Retina (tissue), 1 donor: ENCODE measurements at regions not wholly inside any gene's neighbourhood (a gene's known extent, or its start where the extent isn't known, plus 50 kb on each side); places are given as distances from the start of the nearest gene placed in this dataset.

Source experiments
- DNase-seq: peaks from one replicate; pipeline ENCODE4 v3.0.0-alpha.2; 2016

- DNase-seq: peak; percentile 63
Observed at GRCh38 chr2:203814661-203815540, 52.7 kb upstream of the CTLA4 start.

GRCh38 chr2:203815541-203815898, 52.1 kb upstream of the CTLA4 start:
- no peak for DNase-seq

- DNase-seq: no peak
Observed at GRCh38 chr2:203817147-203817546, 50.4 kb upstream of the CTLA4 start.
